HCT116 (cell line): ENCODE measurements at regions not wholly inside any gene's neighbourhood (a gene's known extent, or its start where the extent isn't known, plus 50 kb on each side); places are given as distances from the start of the nearest gene placed in this dataset.

Experiments used
- ATAC-seq: fragments of 200-7000 bp; cut with Tn5 transposase; 2 replicates; pipeline ENCODE4 v1.9.1; 2020; ENCODE audit warnings: mild to moderate bottlenecking, moderate library complexity
- BruUV-seq: library from RNA; stranded (reverse); fragments of 400-500 nt; replicated peaks from 2 replicates; lab custom pipeline; 2021; lab: Mats Ljungman, UMichigan
- CTCF ChIA-PET: fragments of 300-600 bp; sonication (Branson Sonifier 250); formaldehyde crosslinking; loops from one replicate; lab custom pipeline; 2021; ENCODE audit warnings: antibody characterized with exemption; lab: Charles Lee
- POLR2A ChIA-PET: fragments of 300-600, 350-600 bp; sonication (Branson Sonifier 250); formaldehyde crosslinking; loops from one replicate; lab custom pipeline; 2021; ENCODE audit warnings: antibody characterized with exemption; lab: Charles Lee
- RAD21 ChIA-PET, 2 experiments: fragments of 300-600 bp; sonication (Branson Sonifier 250); formaldehyde crosslinking; loops; one replicate each; lab custom pipeline; 2023; ENCODE audit warnings: low total read pairs in 2 of 2; ENCODE audit not compliant: uncharacterized antibody in 2 of 2, unreplicated experiment in 2 of 2, low non-redundant PET in 1 of 2; lab: Charles Lee
- DNase-seq: peaks from one replicate; pipeline ENCODE4 v3.0.0-alpha.2; 2010; ENCODE audit warnings: low read depth, low spot score
- H2AFZ ChIP-seq: fragments of 200-600 bp; shearing (Covaris generic), sonication (generic); 2 replicates; pipeline ENCODE4 v1.6.1; 2017; ENCODE audit warnings: low read depth, mixed run types, mixed read lengths, antibody characterized with exemption, low read length; ENCODE audit not compliant: poor library complexity, severe bottlenecking
- H3K27ac ChIP-seq: 2 replicates; pipeline ENCODE4 v1.5.1; 2012; ENCODE audit warnings: low read depth, low read length
- H3K27me3 ChIP-seq: fragments of 200-600 bp; sonication (generic); 2 replicates; pipeline ENCODE4 v1.6.1; 2016; ENCODE audit warnings: mixed run types, low read length, mixed read lengths; ENCODE audit not compliant: insufficient read depth
- H3K36me3 ChIP-seq, 2 experiments: fragments of 200-500 bp in 1 of 2; fragments of 200-600 bp in 1 of 2; sonication (Bioruptor generic) in 1 of 2; sonication (generic) in 1 of 2; 2 replicates each; pipeline versions ENCODE4 v1.5.1 to v1.6.1; 2014 to 2016; ENCODE audit warnings: low read length in 2 of 2, inconsistent platforms in 1 of 2, mixed read lengths in 1 of 2, mixed run types in 1 of 2; ENCODE audit not compliant: insufficient read depth in 2 of 2, control insufficient read depth in 1 of 2
- H3K4me1 ChIP-seq, 2 experiments: fragments of 200-600 bp in 1 of 2; sonication (generic) in 1 of 2; 2 replicates each; pipeline versions ENCODE4 v1.5.1 to v1.6.1; 2012 to 2017; ENCODE audit warnings: low read length in 2 of 2, inconsistent platforms in 1 of 2, mild to moderate bottlenecking in 1 of 2, mixed read lengths in 1 of 2, mixed run types in 1 of 2, moderate library complexity in 1 of 2; ENCODE audit not compliant: insufficient read depth in 2 of 2, control insufficient read depth in 1 of 2
- H3K4me2 ChIP-seq: fragments of 200-600 bp; sonication (generic); 2 replicates; pipeline ENCODE4 v1.6.1; 2017; ENCODE audit warnings: mixed run types, low read length, mixed read lengths
- H3K4me3 ChIP-seq, 2 experiments: fragments of 200-600 bp in 1 of 2; sonication (generic) in 1 of 2; replicated peaks in 1 of 2; 2 replicates each; pipeline ENCODE4 v1.5.1; 2011 to 2016; ENCODE audit warnings: low read length in 2 of 2, control low read depth in 1 of 2, low read depth in 1 of 2, mild to moderate bottlenecking in 1 of 2, mixed read lengths in 1 of 2, mixed run types in 1 of 2
- H3K79me2 ChIP-seq: fragments of 200-600 bp; sonication (generic); 2 replicates; pipeline ENCODE4 v1.6.1; 2017; ENCODE audit warnings: mild to moderate bottlenecking, mixed run types, low read length, moderate library complexity, mixed read lengths; ENCODE audit not compliant: insufficient read depth
- H3K9ac ChIP-seq: fragments of 200-600 bp; sonication (generic); 2 replicates; pipeline ENCODE4 v1.6.1; 2016; ENCODE audit warnings: low read length, mixed read lengths
- H3K9me2 ChIP-seq: fragments of 200-600 bp; sonication (generic), shearing (Covaris generic); 2 replicates; pipeline ENCODE4 v1.6.1; 2017; ENCODE audit warnings: mixed run types, mild to moderate bottlenecking, moderate library complexity; ENCODE audit not compliant: insufficient read depth
- H3K9me3 ChIP-seq, 2 experiments: fragments of 200-500 bp in 1 of 2; fragments of 200-600 bp in 1 of 2; sonication (Bioruptor generic) in 1 of 2; sonication (generic) in 1 of 2; 2 replicates each; pipeline ENCODE4 v1.6.1; 2014 to 2017; ENCODE audit warnings: low read length in 2 of 2, mixed read lengths in 2 of 2, inconsistent platforms in 1 of 2, low read depth in 1 of 2, mild to moderate bottlenecking in 1 of 2, mixed run types in 1 of 2, moderate library complexity in 1 of 2; ENCODE audit not compliant: control insufficient read depth in 1 of 2, insufficient read depth in 1 of 2
- H4K20me1 ChIP-seq: fragments of 200-600 bp; sonication (generic), shearing (Covaris generic); 2 replicates; pipeline ENCODE4 v1.6.1; 2017; ENCODE audit warnings: mixed run types, mild to moderate bottlenecking, moderate library complexity; ENCODE audit not compliant: insufficient read depth
- CBX3 ChIP-seq: IDR thresholded peaks from 2 replicates; pipeline ENCODE4 v1.6.1; 2012; ENCODE audit warnings: low read depth
- CEBPB ChIP-seq: IDR thresholded peaks from 2 replicates; pipeline ENCODE4 v1.6.1; 2012; ENCODE audit warnings: low read depth
- ELF1 ChIP-seq: IDR thresholded peaks from 2 replicates; pipeline ENCODE4 v1.6.1; 2012; ENCODE audit warnings: low read depth, borderline replicate concordance
- EZH2 ChIP-seq: fragments of 200-600 bp; sonication (generic); IDR thresholded peaks from 2 replicates; pipeline ENCODE4 v1.6.1; 2017; ENCODE audit warnings: antibody characterized with exemption, mixed run types
- EZH2phosphoT487 ChIP-seq: fragments of 200-600 bp; IDR thresholded peaks from 2 replicates; pipeline ENCODE4 v1.6.1; 2018; ENCODE audit warnings: antibody characterized with exemption, borderline replicate concordance
- FOSL1 ChIP-seq: IDR thresholded peaks from 2 replicates; pipeline ENCODE4 v1.6.1; 2012; ENCODE audit warnings: low read depth
- JUND ChIP-seq: IDR thresholded peaks from 2 replicates; pipeline ENCODE4 v1.6.1; 2012
- POLR2A ChIP-seq: IDR thresholded peaks from 2 replicates; pipeline ENCODE4 v1.7.0; 2011; ENCODE audit warnings: borderline replicate concordance; ENCODE audit not compliant: insufficient read depth, insufficient read length; ENCODE audit errors: extremely low read depth
- POLR2AphosphoS5 ChIP-seq: IDR thresholded peaks from 2 replicates; pipeline ENCODE4 v1.6.1; 2011; ENCODE audit warnings: mild to moderate bottlenecking, low read depth, low read length, moderate library complexity
- RAD21 ChIP-seq: IDR thresholded peaks from 2 replicates; pipeline ENCODE4 v1.6.1; 2012; ENCODE audit warnings: low read depth, mild to moderate bottlenecking
- SIN3A ChIP-seq: IDR thresholded peaks from 2 replicates; pipeline ENCODE4 v1.6.1; 2012; ENCODE audit warnings: low read depth
- SRF ChIP-seq: IDR thresholded peaks from 2 replicates; pipeline ENCODE4 v1.6.1; 2012; ENCODE audit warnings: low read depth
- TCF7L2 ChIP-seq: IDR thresholded peaks from 2 replicates; pipeline ENCODE4 v1.7.0; 2011; ENCODE audit warnings: borderline replicate concordance, inconsistent platforms; ENCODE audit not compliant: insufficient read depth, insufficient read length; ENCODE audit errors: extremely low read depth
- ZNF274 ChIP-seq: fragments of 200-500 bp; sonication (Bioruptor generic); IDR thresholded peaks from 2 replicates; pipeline ENCODE4 v1.6.1; 2014; ENCODE audit warnings: mild to moderate bottlenecking, low read depth, low read length, inconsistent platforms
- intact Hi-C: fragments of 100-400 bp; cut with micrococcal nuclease; formaldehyde crosslinking; loops from 2 replicates; pipeline ENCODE4 v1.10.0; 2022
- TF ChIP-seq, protein P1 (sequence below): IDR thresholded peaks from 2 replicates; pipeline ENCODE4 v1.6.1; 2012
- TF ChIP-seq, protein P2 (sequence below): IDR thresholded peaks from 2 replicates; pipeline ENCODE4 v1.6.1; 2012; ENCODE audit warnings: low read depth
- TF ChIP-seq, protein P3 (sequence below): IDR thresholded peaks from 2 replicates; pipeline ENCODE4 v1.6.1; 2012
- TF ChIP-seq, protein P4 (sequence below), 3 experiments: fragments of 200-600 bp in 1 of 3; sonication (generic) in 1 of 3; IDR thresholded peaks in 2 of 3; conservative IDR thresholded peaks in 1 of 3; 2 replicates each; pipeline ENCODE4 v1.5.1; 2012 to 2017; ENCODE audit warnings: low read depth in 2 of 3, low read length in 2 of 3, antibody characterized with exemption in 1 of 3, borderline replicate concordance in 1 of 3, control low read depth in 1 of 3, mild to moderate bottlenecking in 1 of 3, mixed read lengths in 1 of 3, mixed run types in 1 of 3, moderate library complexity in 1 of 3; ENCODE audit not compliant: insufficient read depth in 1 of 3

DNA sequence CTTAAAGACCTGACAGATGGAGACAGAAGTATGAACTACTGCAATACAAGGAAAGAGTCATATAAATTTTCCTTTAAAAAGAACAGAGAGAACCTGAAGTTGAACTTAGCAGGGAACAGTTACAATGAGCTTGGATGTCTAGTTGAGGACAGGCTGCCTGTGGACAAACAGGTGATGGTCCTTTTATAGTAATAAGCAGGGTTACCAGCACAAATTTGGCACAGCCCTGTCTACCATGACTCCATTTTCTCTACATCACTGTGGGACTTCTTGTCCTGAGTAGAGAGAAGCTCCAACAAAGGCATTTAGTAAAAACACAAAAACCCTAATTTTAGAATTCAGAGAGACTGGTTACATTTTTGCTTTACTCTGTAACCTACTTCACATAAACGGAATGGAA, 448.1 kb downstream of the PLCL1 start:
- Histone ChIP-seq H3K9me2 (no peaks in the 10 kb centered on the region), H3K27me3 (0 out of 2 replicates have a peak, but pooled peaks cover 15% of the 10 kb centered on the region), H3K9ac (no peak overlapping the region), H2AFZ (no peak overlapping the region), H3K4me2 (no peak overlapping the region), H4K20me1 (no peaks in the 10 kb centered on the region), H3K9me3 (no peaks in the 10 kb centered on the region), H3K36me3 (no peaks in the 10 kb centered on the region), H3K4me3 (no peak overlapping the region), H3K4me1 (no peaks in the 10 kb centered on the region), H3K79me2 (no peaks in the 10 kb centered on the region), H3K27ac (no peak overlapping the region)
- no peak for ATAC-seq
- CTCF ChIA-PET = no interaction called here
- DNase-seq = no peak
- POLR2A ChIA-PET = no interaction called here
- TF ChIP-seq, protein P1, sequence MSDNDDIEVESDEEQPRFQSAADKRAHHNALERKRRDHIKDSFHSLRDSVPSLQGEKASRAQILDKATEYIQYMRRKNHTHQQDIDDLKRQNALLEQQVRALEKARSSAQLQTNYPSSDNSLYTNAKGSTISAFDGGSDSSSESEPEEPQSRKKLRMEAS = no peak
- no peak for TF ChIP-seq ELF1
- no peak for TF ChIP-seq EZH2phosphoT487
- no peak for TF ChIP-seq EZH2
- TF ChIP-seq CBX3 = no peak
- TF ChIP-seq, protein P2, sequence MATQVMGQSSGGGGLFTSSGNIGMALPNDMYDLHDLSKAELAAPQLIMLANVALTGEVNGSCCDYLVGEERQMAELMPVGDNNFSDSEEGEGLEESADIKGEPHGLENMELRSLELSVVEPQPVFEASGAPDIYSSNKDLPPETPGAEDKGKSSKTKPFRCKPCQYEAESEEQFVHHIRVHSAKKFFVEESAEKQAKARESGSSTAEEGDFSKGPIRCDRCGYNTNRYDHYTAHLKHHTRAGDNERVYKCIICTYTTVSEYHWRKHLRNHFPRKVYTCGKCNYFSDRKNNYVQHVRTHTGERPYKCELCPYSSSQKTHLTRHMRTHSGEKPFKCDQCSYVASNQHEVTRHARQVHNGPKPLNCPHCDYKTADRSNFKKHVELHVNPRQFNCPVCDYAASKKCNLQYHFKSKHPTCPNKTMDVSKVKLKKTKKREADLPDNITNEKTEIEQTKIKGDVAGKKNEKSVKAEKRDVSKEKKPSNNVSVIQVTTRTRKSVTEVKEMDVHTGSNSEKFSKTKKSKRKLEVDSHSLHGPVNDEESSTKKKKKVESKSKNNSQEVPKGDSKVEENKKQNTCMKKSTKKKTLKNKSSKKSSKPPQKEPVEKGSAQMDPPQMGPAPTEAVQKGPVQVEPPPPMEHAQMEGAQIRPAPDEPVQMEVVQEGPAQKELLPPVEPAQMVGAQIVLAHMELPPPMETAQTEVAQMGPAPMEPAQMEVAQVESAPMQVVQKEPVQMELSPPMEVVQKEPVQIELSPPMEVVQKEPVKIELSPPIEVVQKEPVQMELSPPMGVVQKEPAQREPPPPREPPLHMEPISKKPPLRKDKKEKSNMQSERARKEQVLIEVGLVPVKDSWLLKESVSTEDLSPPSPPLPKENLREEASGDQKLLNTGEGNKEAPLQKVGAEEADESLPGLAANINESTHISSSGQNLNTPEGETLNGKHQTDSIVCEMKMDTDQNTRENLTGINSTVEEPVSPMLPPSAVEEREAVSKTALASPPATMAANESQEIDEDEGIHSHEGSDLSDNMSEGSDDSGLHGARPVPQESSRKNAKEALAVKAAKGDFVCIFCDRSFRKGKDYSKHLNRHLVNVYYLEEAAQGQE = no peak
- TF ChIP-seq JUND = no peak
- no peak for TF ChIP-seq ZNF274
- TF ChIP-seq, protein P3, sequence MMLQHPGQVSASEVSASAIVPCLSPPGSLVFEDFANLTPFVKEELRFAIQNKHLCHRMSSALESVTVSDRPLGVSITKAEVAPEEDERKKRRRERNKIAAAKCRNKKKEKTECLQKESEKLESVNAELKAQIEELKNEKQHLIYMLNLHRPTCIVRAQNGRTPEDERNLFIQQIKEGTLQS = no peak
- TF ChIP-seq POLR2AphosphoS5 = no peak
- TF ChIP-seq POLR2A = no peak
- TF ChIP-seq SIN3A = no peak
- TF ChIP-seq, protein P4, sequence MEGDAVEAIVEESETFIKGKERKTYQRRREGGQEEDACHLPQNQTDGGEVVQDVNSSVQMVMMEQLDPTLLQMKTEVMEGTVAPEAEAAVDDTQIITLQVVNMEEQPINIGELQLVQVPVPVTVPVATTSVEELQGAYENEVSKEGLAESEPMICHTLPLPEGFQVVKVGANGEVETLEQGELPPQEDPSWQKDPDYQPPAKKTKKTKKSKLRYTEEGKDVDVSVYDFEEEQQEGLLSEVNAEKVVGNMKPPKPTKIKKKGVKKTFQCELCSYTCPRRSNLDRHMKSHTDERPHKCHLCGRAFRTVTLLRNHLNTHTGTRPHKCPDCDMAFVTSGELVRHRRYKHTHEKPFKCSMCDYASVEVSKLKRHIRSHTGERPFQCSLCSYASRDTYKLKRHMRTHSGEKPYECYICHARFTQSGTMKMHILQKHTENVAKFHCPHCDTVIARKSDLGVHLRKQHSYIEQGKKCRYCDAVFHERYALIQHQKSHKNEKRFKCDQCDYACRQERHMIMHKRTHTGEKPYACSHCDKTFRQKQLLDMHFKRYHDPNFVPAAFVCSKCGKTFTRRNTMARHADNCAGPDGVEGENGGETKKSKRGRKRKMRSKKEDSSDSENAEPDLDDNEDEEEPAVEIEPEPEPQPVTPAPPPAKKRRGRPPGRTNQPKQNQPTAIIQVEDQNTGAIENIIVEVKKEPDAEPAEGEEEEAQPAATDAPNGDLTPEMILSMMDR (IDR thresholded peaks at IDR 0.05 in 2 of 3, conservative IDR thresholded peaks at IDR 0.05 in 1 of 3; ENCODE audit: borderline replicate concordance in 1 of 3, insufficient read depth in 1 of 3, low read depth in 2 of 3, low read length in 2 of 3) = no peak
- TF ChIP-seq CEBPB = no peak
- no peak for TF ChIP-seq TCF7L2
- no peak for TF ChIP-seq SRF
- no peak for TF ChIP-seq FOSL1
- no peak for TF ChIP-seq RAD21
- BruUV-seq = no TSS peak
- RAD21 ChIA-PET = no interaction called here
- intact Hi-C loops = no loop called here
